Loucy (cell line): ENCODE measurements at regions not wholly inside any gene's neighbourhood (a gene's known extent, or its start where the extent isn't known, plus 50 kb on each side); places are given as distances from the start of the nearest gene placed in this dataset.

ENCODE experiments used
- CTCF ChIP-seq: fragments of 200-600 bp; sonication (generic); conservative IDR thresholded peaks from 2 replicates; pipeline ENCODE4 v1.5.1; 2014; ENCODE audit warnings: mild to moderate bottlenecking, antibody characterized with exemption, low read length
- EZH2phosphoT487 ChIP-seq: fragments of 200-600 bp; IDR thresholded peaks from 2 replicates; pipeline ENCODE4 v1.6.1; 2018; ENCODE audit warnings: antibody characterized with exemption, mild to moderate bottlenecking, moderate library complexity, borderline replicate concordance

GRCh38 chr11:92740276-92740675 is 229.2 kb upstream of the MTNR1B start:
- TF ChIP-seq CTCF (no peak), EZH2phosphoT487 (no peak)
